NCI-H2107 (cell line): ENCODE measurements at regions not wholly inside any gene's neighbourhood (a gene's known extent, or its start where the extent isn't known, plus 50 kb on each side); places are given as distances from the start of the nearest gene placed in this dataset.

Experiments used
- DNase-seq: peaks from one replicate; lab custom pipeline; 2025; lab: John Stamatoyannopoulos, UW

DNA sequence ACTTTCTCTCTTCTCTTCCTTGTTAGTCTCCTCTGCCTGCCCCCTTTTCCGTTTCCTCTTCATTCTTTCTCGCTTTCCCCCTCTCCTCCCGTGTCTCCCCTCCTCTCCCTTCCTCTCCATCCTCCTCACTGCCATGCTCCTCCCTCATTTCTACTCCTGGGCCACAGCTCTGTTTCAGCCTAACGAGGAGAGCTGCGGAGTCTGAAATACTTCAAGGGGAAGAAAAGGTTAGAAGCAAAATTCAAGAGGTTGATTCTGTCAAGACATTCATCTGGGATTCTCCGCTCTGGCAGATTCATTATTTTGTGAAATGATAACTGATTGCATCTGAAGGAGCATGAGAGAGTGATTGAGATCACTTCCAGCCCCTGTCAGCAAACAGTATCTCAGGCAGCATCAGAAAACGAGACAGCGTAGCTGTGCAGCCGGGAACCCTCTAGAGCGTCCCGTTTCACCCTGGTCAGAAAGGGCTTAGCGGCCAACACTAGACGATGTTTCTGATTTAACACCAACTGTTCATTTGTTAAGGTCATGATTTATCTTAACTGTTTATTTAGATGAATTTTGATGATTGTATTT is 279.3 kb upstream of the B3GAT1 start:
- DNase-seq: no peak

DNA sequence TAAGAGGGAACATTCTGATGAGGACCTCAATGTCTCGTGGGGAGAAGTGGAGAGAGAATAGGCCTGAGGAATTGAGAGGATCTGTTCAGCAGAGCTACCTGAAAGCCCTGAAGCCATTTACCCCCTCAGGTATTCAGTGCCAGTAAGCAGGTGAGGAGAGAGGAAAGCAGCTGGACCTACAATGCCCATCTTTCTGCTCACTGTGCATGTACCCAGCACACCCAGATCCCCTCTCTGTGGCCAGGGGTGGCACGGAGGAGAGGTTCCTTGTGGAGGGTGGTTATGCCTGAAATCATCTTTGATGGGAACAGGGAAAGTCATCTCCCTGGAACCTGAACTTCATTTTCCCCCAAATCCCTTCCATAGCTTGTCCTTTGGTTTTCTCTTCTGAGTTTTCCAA is 277.8 kb upstream of the B3GAT1 start:
- DNase-seq: no peak

DNA sequence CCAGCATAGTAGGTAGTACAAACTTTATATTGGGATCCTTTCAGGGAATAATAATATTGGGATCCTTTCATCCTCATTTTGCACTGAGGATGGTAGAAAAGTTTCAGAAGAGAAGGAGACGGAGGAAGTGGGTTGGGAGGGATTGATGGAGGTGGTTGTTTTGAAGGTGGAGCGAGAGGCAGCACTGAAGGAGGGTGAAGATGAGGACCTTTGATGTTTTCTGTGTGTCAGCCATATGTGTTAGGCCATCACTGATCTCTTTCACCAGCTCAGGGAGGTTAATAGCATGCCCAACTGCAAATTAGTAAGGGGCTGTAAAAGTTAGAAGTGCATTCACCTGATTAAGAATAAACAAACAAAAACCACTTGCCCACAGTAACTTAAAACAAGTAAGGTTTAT is 275.5 kb upstream of the B3GAT1 start:
- DNase-seq: no peak

DNA sequence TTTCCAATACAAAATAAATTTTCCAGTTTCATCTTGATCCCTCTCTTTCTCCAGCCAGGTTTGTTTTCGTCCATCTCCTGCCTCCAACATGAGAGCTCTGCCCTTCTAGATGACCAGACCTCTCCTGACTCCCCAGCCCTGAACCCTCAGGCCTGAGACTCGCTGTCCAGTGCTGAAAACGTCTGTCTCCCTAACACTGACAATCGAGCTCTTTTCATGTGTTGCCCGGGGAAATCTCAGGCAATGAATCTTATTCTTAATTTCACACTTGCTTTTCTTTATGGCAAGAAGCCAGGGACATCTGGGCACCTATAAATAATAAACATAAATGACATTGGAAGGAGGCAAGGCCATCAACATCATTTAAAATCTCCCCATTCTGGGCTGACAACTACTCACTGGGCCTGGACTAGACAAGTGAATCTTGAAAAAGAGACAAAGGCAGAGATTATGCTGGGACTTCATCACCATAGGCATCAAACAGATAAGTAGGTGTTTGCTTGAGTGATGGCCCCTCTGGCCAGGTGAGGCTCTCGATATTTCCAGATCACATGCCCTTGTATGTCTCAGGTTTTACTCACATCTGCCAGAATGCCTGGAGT is 274.5 kb upstream of the B3GAT1 start:
- DNase-seq: no peak

DNA sequence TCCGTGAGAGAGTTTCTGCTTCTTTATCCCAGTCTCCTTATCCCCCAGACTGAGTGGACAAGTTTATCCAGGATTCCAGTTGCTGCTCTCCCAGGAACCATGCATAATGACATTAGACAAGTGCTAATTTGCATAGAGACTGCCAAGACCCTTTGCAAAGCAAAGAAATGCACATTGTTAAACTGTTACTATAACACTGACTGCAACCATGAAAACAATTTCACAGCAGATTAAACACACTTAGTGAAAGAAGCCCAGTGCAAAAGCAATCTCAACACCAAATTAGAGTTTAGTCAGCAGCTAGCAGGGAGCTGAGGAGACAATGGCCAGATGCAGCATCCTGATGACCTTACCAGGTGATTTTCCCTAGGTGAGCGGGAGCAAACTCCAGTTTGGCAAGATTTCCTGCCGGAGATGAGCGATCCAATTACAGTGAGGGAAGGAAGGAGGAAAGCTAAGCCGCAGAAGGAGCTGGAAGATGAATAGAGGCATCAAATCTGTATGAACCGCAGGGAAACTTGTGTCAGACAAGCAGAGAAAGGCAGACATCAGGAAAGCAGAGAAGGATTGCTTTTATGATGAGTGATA is 273.8 kb upstream of the B3GAT1 start:
- DNase-seq: no peak

DNA sequence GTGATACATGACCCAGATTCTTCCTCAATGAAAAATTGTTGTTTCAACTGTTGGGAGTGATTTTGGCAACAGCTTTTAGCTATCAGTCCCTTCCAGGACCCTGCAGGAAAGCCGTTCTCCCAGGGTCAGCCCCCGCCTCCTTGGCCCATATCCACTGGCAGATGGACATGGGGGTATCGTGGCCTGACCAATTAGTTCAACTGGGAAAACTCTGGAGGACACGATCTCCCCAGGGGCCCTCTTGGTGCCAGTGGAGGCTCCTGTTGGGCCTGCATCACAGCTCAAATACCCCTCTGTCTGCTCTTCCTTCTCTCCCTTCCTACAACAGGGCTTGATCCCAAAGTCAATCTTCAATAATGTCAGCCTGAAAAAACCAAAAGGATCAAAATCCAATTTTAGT is 272.5 kb upstream of the B3GAT1 start:
- no peak for DNase-seq

GRCh38 chr11:134683860-134684259 is 271.8 kb upstream of the B3GAT1 start:
- DNase-seq: no peak

GRCh38 chr11:134682577-134682976 is 270.5 kb upstream of the B3GAT1 start:
- no peak for DNase-seq

DNA sequence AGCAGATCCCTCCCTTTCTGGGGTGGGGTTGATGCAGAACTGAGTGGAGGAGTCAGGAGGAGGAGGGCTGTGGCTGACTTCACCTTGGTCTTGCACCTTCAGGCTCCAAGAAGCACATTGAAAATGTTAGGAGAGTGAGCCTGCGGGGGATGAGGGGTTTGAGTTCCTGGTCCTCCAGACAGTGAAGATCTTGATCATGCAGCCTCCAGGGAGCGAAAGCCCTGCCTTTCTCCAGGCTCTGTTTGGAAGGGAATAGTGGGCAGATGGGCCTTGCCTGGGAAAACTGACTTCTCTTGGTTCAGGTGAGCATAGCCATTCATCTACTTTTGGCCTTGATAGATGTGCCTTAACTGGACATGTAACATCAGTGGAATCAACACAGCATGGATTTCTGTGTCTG is 267.6 kb upstream of the B3GAT1 start:
- DNase-seq: no peak

DNA sequence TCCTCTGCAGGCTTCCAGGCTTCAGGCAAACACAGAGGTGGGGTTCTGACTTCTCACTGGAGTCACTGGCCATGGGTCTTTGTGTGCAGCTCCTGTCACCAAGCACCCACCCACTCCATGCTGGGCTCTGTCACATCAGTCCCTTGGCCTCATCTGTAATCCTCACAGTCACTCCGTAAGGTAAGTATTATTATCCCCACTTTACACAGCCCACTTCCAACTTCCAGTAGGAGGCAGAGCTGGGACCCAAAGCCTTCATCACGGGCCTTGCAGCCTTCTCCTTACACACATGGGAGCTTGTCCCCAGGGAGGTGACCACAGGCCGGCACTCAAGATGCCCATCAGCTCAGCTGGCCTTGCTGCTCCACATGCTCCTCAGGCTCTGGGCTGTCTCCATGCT is 266.7 kb upstream of the B3GAT1 start:
- no peak for DNase-seq

DNA sequence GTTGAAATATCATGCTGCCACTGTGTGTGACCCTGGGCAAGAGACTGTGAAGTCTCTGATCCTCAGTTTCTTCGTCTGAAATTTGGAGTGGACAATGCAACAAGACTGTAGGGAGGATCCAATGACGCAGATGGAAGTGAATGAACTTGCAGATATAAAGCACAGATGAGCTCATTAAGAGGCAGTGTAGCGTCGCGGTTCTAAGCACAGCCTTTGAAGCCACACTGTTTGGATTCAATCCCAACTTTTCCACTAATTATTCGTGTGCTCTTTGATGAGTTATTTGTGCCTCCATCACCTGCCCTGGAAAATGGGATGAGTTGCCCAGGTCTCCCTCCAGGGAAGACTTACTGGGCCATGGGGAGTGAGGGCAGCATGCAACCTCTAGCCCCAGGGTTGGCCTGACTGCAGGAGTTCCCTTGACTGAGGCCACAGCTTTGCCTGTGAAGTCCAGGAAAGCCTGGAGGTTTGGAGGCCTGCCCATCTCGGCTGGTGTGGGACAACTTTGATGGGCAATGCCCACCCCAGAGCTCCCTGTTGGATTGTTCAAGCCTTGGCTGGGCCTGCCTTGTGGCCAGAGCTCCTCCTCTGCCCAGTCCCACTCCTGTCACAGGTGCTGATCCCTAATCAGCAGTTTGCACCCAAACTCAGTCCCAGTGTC is 266.0 kb upstream of the B3GAT1 start:
- no peak for DNase-seq

DNA sequence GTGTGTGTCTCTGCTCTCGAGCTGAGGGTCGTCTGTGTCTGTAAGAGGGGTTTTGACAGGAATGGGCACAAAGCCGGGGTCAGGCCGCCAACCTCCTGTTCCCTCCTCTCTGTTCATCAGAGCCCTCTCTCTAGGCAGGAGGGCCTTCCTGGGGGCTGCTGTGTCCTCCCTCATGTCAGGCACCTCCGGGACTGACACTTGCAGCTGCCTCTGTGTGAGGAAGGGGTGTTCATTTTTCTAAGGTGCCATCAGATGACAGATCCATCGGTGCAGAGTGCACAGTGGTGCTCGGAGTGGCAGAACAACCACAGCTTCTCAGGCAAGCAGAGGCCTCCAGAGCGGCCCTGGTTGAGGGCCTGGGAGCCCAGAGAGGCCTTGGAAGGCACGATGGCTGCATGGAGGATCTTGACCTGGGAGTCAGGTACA is 265.4 kb upstream of the B3GAT1 start:
- DNase-seq: no peak

GRCh38 chr11:134676516-134677287 is 264.7 kb upstream of the B3GAT1 start:
- no peak for DNase-seq

- no peak for DNase-seq
These were observed 263.9 kb upstream of the B3GAT1 start for GRCh38 chr11:134675983-134676382.

- DNase-seq: no peak
These were observed 262.9 kb upstream of the B3GAT1 start for GRCh38 chr11:134674974-134675373.

DNA sequence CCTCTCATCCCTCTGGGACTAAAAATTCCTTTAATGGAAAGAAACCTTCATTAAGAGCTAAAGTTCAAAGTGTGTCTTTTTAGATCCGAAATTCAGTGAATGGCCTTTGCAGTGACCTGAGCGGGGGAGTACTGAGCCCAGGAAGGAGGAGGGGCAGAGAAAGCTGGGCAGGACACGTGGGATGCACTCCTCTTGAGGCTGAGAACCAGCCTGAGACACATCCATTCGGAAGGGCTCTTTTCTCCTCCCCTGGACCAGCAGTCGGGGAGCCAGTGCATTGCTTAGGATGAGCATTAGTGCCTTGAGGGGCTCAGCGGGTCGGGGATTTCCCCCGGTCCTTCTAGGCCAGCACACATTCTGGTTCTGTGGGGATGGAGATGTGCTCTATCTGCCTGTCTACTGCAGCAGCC is 258.9 kb upstream of the B3GAT1 start:
- DNase-seq: no peak

GRCh38 chr11:134670247-134670782 is 258.3 kb upstream of the B3GAT1 start:
- DNase-seq: no peak

GRCh38 chr11:134669796-134670195 is 257.8 kb upstream of the B3GAT1 start:
- no peak for DNase-seq

DNA sequence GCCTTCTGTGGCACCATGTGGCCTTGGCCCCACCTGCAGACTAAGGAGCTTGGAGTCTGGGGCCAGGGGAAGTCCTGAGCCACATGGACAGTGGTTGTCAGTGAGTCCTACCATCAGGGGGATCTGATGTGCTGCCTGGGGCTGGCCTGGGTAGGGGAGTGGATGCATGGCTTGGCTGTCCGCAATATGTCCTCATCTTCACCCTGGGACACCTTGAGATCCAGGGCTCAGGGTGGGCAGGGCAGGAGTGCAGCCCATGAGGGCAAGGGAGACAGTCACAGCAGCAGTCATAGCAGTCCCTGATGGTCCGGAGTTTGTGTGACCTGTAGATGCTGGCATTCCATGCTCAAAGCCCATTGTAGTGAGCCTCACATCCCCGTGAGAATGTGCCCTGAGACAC is 256.8 kb upstream of the B3GAT1 start:
- no peak for DNase-seq

GRCh38 chr11:134668076-134668475 is 256.0 kb upstream of the B3GAT1 start:
- DNase-seq: no peak

- DNase-seq: no peak
These were observed 255.5 kb upstream of the B3GAT1 start for GRCh38 chr11:134667505-134667904.

- no peak for DNase-seq
These were observed 255.1 kb upstream of the B3GAT1 start for GRCh38 chr11:134667175-134667500.
